H7 (cell line): ENCODE measurements at regions not wholly inside any gene's neighbourhood (a gene's known extent, or its start where the extent isn't known, plus 50 kb on each side); places are given as distances from the start of the nearest gene placed in this dataset.

ENCODE experiments used
- DNase-seq: peaks from one replicate; pipeline ENCODE4 v3.0.0; 2012
- H3K27me3 ChIP-seq: 2 replicates; pipeline ENCODE4 v1.6.0; 2011; ENCODE audit warnings: mild to moderate bottlenecking, low read length; ENCODE audit not compliant: control insufficient read depth, insufficient read depth
- H3K36me3 ChIP-seq: replicated peaks from 2 replicates; pipeline ENCODE4 v1.5.1; 2011; ENCODE audit warnings: low read length; ENCODE audit not compliant: control insufficient read depth, insufficient read depth
- H3K4me3 ChIP-seq: 2 replicates; pipeline ENCODE4 v1.5.1; 2011; ENCODE audit warnings: low read depth, mild to moderate bottlenecking, control low read depth, low read length, moderate library complexity; ENCODE audit not compliant: insufficient read depth

DNA sequence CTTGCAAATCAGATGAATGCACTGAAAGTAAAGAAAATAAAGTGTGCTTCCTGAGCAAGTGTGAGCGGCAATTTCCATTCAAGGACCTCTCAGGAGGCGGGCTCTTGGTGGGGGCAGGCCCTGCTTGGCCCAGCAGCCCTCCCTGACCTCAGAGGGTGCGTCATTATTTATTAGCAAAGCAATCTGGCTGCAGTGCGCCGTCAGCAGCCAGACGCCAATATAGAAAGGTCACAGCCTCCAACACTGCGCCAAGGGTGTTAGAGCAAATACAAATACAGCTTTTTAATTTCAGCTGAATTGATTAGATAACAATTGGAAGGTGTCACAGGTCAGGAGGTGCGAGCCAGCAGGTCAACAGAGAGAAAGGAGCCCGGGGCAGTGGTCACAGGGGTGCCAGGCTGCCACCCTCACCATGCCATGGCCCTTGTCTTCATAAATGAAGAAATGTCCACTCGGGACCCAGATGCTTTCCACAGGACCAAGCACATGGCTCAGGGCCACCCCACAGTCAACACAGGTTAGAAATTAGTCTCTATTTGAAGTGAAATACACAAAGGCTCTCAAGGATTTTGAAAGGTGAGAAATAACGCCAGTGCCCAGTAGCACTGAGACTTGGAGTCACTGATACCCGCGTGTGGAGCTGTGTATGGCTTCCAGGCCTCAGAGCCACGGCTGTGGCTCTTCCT lies 309.8 kb downstream of the IRX2 start:
- DNase-seq = no peak
- Histone ChIP-seq H3K36me3 (no peaks in the 10 kb centered on the region), H3K27me3 (no peaks in the 10 kb centered on the region), H3K4me3 (no peak overlapping the region)

DNA sequence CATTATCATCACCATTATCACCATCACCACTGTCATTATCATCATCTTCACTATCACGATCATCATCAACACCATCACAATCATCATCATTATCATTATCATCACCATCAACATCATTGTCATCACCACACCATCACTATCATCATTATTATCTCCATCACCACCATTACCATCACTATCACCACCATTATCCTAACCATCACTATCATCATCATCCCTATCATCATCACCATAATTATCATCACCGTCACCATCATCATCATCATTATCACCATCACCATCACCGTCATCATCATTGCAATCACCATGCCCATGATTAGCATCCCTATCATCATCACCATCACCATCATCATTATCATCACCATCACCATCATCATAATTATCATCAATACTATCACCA lies 311.9 kb downstream of the IRX2 start:
- Histone ChIP-seq H3K27me3 (no peaks in the 10 kb centered on the region), H3K36me3 (no peaks in the 10 kb centered on the region), H3K4me3 (no peak overlapping the region)
- DNase-seq = no peak

DNA sequence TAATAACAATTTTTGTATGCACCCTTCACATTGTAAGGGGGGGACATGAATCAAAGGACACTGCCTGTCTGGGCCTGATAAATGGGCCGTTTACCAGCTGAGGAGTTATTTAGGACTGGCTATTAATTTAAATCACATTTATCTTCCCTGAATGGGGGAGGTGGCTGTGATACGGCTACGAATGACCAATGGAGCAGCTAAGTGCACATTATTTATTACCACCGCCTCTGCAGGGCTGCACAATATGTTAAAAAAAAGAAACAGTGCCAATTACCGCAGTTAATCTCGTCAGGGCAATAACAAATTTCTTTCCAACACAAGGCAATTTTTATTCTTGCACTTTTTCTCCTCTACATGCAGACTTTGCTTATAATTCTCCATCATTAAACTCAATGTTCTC lies 318.4 kb downstream of the IRX2 start:
- no peaks in the 10 kb centered on the region for H3K27me3 ChIP-seq
- no peak for DNase-seq
- no peak overlapping the region for H3K4me3 ChIP-seq
- no peaks in the 10 kb centered on the region for H3K36me3 ChIP-seq

DNA sequence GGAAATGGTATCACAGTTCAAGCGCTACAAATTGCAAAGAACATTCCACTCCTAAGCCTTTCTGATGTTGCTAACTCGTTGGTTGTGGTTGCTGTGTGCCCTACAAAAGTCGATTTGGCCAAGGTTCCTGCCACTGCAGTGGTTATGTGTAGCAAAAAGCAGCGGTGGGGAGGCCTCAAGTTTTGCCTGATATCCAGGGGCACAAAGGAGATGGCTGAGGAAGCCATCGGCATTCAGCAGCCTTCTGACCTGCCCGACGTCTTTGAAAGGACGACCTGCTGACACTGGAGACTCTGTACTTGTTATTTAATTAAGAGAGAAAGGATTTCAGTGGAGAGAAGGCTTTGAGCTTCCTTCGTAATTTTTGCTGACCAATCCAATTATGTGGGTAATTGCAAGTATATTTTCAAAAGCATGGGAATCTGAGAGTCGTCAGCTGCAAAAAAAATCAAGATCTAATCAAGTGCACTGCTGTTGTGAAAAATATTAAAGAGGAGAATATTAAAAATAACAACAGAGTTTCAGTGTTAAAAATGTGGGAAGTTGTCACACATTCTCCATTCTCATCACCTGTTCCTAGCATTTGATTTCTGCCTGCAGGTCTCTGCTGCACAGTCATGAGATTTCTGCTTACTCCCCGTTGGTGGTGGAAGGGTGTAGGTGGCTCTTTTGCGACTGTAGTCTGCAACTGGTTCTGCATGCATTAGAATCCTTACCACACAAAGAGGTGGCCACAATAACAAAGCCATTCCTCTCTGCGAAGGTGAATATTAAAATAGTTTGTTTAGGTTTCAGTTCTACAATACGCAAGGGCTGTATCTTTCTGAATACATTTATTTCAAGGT lies 319.2 kb downstream of the IRX2 start:
- H3K27me3 ChIP-seq = no peaks in the 10 kb centered on the region
- H3K36me3 ChIP-seq = no peaks in the 10 kb centered on the region
- DNase-seq = peak; percentile 52
- H3K4me3 ChIP-seq = no peak overlapping the region

DNA sequence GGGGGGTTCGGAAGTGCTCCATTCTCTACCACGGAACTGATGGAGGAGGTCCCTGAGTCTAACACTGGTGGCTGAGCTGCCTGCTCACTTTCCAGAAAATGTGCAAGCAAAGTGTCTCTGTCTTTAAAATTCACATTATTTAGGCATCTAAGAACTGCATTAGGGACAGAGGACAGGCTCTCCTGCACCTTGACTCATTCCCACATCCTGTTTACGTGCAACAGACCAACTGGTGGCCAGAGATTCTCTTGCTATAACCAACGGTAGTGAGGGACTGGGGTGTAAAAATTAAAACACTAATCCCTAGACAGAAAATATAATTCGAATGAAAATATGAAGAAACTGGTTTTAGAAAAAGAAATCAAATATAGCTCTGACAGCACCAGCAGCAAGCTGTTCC lies 320.9 kb downstream of the IRX2 start:
- Histone ChIP-seq H3K27me3 (no peaks in the 10 kb centered on the region), H3K4me3 (no peak overlapping the region), H3K36me3 (no peaks in the 10 kb centered on the region)
- DNase-seq = no peak

DNA sequence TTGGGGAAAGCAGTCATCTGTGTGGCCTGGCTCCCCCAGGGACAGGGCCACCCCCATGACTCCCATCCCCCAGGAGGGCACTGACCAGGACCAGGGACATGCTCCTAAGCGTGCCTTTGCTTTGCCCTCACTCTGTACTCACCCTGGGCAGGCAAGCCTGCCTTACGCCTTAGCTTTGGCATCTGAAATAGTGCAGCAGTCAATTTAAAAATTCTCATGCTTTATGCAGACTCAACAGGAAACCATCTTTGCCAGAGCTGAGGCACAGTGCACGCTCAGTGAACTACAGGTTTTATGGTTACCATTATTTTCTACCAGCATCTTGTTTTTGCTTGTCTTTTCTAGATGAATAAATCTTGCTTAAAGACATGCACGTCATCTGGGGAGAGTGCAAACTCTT lies 323.5 kb downstream of the IRX2 start:
- no peak for DNase-seq
- H3K4me3 ChIP-seq = no peak overlapping the region
- no peaks in the 10 kb centered on the region for H3K27me3 ChIP-seq
- H3K36me3 ChIP-seq = no peaks in the 10 kb centered on the region

DNA sequence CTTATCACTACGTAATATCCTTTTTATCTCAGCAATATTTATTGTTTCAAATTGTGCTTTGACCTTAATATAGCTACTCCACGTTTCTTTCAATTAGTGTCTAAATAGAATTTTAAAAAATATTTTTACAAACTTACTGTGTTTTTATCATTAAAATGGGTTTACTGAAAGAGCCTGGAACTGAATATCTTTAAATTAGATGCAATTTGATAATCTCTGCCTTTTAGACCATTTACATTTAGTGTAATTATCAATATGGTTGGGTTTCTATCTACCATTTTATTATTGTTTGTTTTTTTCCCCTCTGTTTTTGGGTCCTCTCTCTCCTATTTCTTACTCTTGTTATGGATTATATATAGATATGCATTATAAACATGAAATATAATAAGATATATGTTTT lies 327.8 kb downstream of the IRX2 start:
- Histone ChIP-seq H3K27me3 (no peaks in the 10 kb centered on the region), H3K36me3 (no peaks in the 10 kb centered on the region), H3K4me3 (no peak overlapping the region)
- no peak for DNase-seq

DNA sequence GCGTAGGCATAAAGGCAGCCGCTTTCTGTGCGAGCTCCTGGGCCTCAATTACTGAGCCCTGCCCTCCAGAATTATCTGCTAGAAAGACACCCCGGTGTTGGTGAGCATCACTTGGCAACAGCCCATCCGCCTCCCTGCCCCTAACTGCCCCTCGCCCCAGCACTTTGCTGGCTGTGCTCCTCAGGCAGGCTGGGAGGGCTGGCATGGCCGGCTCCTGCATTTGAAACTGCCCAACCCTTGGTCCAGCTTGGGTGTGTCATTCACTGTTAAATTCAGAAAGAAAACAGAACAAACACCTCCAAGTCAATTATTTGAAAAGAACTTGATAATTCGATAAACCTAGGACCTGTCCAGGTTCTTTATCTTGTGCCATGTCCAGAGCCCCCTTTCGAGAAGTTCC lies 334.2 kb downstream of the IRX2 start:
- Histone ChIP-seq H3K27me3 (no peaks in the 10 kb centered on the region), H3K4me3 (no peak overlapping the region), H3K36me3 (no peaks in the 10 kb centered on the region)
- DNase-seq = no peak

DNA sequence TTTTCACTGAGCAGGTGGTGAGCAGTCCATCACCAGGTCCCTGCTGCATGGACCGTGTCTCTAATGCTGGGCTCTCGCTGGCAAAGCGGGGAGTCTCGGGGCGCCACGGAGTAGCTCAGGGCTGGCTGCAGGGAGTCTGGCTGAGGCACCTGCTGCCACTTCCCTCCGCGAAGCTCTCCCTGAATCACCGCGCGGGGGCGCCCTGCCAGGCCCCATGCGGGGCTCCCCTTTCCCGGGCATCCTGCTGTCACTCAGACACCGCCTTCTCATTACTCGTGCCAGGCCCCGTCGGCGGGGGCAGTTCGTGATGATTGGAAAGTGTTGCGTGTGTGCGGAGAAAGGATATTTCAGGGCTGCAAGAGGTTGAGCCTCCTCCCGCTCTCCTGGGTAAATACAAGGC lies 335.8 kb downstream of the IRX2 start:
- Histone ChIP-seq H3K27me3 (no peaks in the 10 kb centered on the region), H3K36me3 (no peaks in the 10 kb centered on the region), H3K4me3 (no peak overlapping the region)
- DNase-seq = peak; percentile 82

DNA sequence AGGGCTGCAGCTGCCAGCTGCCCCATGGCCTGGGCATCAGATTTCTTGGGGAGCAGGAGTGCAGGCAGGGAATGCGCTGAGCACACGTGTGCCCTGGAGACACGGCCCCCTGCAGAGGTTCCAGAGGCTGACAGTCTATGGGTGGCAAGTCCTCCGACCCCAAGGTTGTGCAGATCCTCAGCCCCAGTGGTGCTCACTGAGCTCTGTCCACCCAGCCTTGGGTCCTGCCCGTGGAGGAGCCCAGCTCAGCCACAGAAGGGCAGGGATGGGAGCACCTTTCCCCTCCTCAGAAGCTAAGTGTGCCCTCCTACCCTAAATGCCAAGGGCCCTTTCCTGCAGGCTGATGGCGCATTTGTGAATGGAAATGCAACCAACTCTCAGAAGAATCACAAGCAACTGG lies 341.0 kb downstream of the IRX2 start:
- no peaks in the 10 kb centered on the region for H3K36me3 ChIP-seq
- H3K4me3 ChIP-seq = no peak overlapping the region
- no peaks in the 10 kb centered on the region for H3K27me3 ChIP-seq
- DNase-seq = no peak

DNA sequence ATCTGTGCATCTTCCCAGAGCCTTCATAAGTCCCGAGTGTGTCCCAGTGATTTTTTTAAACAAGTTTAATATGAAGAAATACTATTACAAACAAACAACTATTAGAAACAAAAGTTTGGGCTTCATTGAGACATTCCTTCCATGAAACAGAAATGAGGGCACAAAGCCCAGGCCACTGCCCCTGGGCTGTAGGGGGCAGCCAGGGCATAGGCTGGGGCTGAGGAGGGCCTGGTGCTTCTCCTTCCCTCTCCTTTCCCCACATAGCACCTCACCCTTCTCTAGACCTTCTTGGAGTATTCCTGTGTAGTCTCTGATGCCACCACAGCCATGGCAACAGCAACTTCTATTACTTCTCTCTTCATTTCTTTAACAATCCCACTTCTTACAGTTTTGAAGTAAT lies 348.2 kb downstream of the IRX2 start:
- H3K27me3 ChIP-seq = no peaks in the 10 kb centered on the region
- H3K4me3 ChIP-seq = no peak overlapping the region
- H3K36me3 ChIP-seq = no peaks in the 10 kb centered on the region
- no peak for DNase-seq

DNA sequence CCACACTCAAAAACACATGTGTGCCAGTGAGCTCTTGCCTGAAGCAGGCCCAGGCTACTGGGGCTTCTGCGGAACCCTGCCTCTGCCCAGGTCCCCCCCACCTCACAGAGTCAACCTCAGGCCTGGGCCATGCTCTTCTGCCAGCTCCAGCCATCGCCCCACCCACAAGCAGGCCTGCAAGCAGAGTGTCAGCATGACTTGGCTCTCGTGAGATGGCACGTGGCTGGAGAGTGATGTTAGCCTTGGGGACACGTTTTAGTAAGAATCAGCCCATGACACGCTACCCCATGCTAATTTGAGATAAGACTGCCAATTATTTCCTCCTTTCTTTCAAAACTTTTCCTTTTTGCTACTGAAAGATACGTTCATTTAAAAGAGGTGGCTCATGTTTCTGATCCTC lies 351.7 kb downstream of the IRX2 start:
- H3K36me3 ChIP-seq = no peaks in the 10 kb centered on the region
- DNase-seq = no peak
- H3K4me3 ChIP-seq = no peak overlapping the region
- no peaks in the 10 kb centered on the region for H3K27me3 ChIP-seq

DNA sequence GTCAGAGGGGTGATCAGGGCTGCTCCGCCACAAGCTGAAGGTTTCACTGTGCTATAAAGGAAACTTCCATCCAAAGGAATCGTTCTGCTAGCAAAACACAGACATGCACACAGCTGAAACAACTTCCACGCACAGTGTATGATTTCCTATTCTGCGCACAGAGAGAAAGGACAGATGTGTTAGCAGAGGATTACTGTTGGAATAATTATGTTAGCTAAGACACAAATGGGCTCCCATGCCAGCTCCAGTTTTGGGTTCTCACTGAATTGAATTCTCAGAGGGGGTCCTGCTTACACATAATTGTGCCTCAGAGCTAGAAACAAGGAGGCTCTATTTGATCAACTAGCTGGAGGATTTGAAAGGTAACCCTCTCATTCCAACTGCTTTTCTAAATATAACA lies 352.4 kb downstream of the IRX2 start:
- no peak for DNase-seq
- Histone ChIP-seq H3K27me3 (no peaks in the 10 kb centered on the region), H3K36me3 (no peaks in the 10 kb centered on the region)

DNA sequence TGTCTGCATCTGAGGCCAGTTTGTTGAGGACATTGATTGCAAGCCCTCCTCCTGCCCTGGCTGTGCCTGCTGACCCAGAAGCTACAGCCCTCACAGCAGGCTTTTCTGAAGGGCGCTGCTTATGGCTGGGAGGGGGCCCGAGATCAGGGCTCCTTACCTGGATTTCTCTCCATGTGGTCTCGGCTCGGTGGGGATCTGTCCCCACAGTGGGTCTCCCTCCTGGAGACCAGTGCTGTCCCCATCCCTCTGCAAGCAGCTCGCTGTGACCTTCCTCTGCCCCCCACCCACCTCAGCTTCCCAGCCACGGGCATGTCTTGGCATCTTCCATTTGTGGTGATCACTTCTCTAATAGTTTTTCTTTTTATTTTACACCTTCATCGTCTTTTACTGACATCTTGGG lies 357.9 kb downstream of the IRX2 start:
- no peaks in the 10 kb centered on the region for H3K36me3 ChIP-seq
- DNase-seq = no peak
- H3K27me3 ChIP-seq = no peaks in the 10 kb centered on the region
- no peak overlapping the region for H3K4me3 ChIP-seq

More for the DNA sequence above, 352.4 kb downstream of the IRX2 start:
- no peak overlapping the region for H3K4me3 ChIP-seq

DNA sequence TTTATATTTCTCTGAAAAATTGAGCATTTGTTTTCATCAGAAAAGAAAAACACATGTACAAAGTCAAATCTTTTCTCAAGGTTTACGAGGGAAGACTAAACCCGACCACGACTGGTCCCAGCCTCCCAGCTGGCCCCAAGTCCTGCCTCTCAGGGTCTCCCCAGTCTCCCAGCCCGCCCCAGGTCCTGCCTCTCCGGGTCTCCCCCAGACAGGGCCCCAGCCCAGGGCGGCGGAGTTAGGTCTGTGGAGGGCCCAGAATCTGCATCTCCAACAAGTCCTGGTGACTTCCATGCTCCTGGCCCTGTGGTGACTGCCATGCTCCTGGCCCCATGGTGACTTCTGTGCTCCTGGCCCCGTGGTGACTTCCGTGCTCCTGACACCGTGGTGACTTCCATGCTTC lies 359.9 kb downstream of the IRX2 start:
- H3K4me3 ChIP-seq = no peak overlapping the region
- H3K27me3 ChIP-seq = no peaks in the 10 kb centered on the region
- DNase-seq = no peak
- no peaks in the 10 kb centered on the region for H3K36me3 ChIP-seq
